Kidney (tissue), 13 donors: ENCODE measurements at regions not wholly inside any gene's neighbourhood (a gene's known extent, or its start where the extent isn't known, plus 50 kb on each side); places are given as distances from the start of the nearest gene placed in this dataset.

Source experiments
- DNase-seq, 5 donors: peaks; one replicate each; pipeline ENCODE4 v3.0.0-alpha.2; 2013 to 2020
- FAIRE-seq: peaks from 2 replicates; lab custom pipeline; 2012; peaks lifted over from hg19 to GRCh38; lab: Jason Lieb, UNC
- H3K27ac ChIP-seq, 2 donors: one replicate each; pipeline ENCODE4 v1.7.0; 2013; ENCODE audit warnings: low read depth in 2 of 2, low read length in 2 of 2, inconsistent platforms in 1 of 2
- H3K27me3 ChIP-seq: one replicate; pipeline ENCODE4 v1.7.1; 2013; ENCODE audit warnings: low read length, inconsistent platforms; ENCODE audit not compliant: control insufficient read depth, insufficient read depth
- H3K36me3 ChIP-seq, 3 donors: one replicate each; pipeline versions ENCODE4 v1.7.0 to v1.7.1; 2013; ENCODE audit warnings: low read length in 3 of 3, control low read depth in 1 of 3, inconsistent platforms in 1 of 3; ENCODE audit not compliant: insufficient read depth in 3 of 3, control insufficient read depth in 2 of 3
- H3K4me1 ChIP-seq, 3 donors: one replicate each; pipeline versions ENCODE4 v1.7.0 to v1.7.1; 2013; ENCODE audit warnings: low read length in 3 of 3, inconsistent platforms in 1 of 3, low read depth in 1 of 3; ENCODE audit not compliant: control insufficient read depth in 2 of 3, insufficient read depth in 2 of 3
- H3K4me3 ChIP-seq, 3 donors: one replicate each; pipeline versions ENCODE4 v1.7.0 to v1.8.1; 2013; ENCODE audit warnings: low read length in 3 of 3, control low read depth in 1 of 3, inconsistent platforms in 1 of 3
- H3K9ac ChIP-seq, 3 donors: one replicate each; pipeline versions ENCODE4 v1.7.0 to v1.7.1; 2013; ENCODE audit warnings: low read length in 3 of 3, control low read depth in 1 of 3, inconsistent platforms in 1 of 3
- H3K9me3 ChIP-seq, 3 donors: one replicate each; pipeline versions ENCODE4 v1.7.0 to v1.7.1; 2013; ENCODE audit warnings: low read length in 3 of 3, control low read depth in 1 of 3, inconsistent platforms in 1 of 3; ENCODE audit not compliant: control insufficient read depth in 2 of 3, insufficient read depth in 1 of 3
- CTCF ChIP-seq: IDR thresholded peaks from 3 replicates; pipeline ENCODE4 v1.5.1; 2012; ENCODE audit warnings: mild to moderate bottlenecking, moderate library complexity, borderline replicate concordance; ENCODE audit not compliant: insufficient read depth; ENCODE audit errors: extremely low read depth
- intact Hi-C: fragments of 100-400 bp; cut with DNase I; formaldehyde crosslinking; loops from one replicate; pipeline ENCODE4 v1.11.1; 2022
- donor health status: control.
- donor health status: control.
- donor health status: control.
- donor health status: control.
- donor health status: control.
- donor health status: DM: yes; HTN: yes; CAD: no.
- donor health status: Normal renal cell carcinoma (clear cell type).

GRCh38 chr2:19611491-19612332 is 253.3 kb upstream of the OSR1 start:
- no peak overlapping the region for H3K9ac ChIP-seq
- no peak overlapping the region for H3K27ac ChIP-seq
- H3K9me3 ChIP-seq = peaks cover 0 to 23% (median 0%) of the 10 kb centered on the region in 3 donors
- H3K4me3 ChIP-seq = no peak overlapping the region
- H3K4me1 ChIP-seq = no peaks in the 10 kb centered on the region
- TF ChIP-seq CTCF = no peak
- FAIRE-seq (no peak), DNase-seq (peak in 3 of 5 donors; percentile 13 to 63 (median 34))
- H3K36me3 ChIP-seq = no peaks in the 10 kb centered on the region
- no peaks in the 10 kb centered on the region for H3K27me3 ChIP-seq
- intact Hi-C loops = no loop called here

- Histone ChIP-seq H3K27me3 (no peaks in the 10 kb centered on the region), H3K4me3 (no peak overlapping the region), H3K9me3 (peaks cover 0 to 5% (median 0%) of the 10 kb centered on the region in 3 donors), H3K27ac (no peak overlapping the region), H3K4me1 (no peaks in the 10 kb centered on the region), H3K36me3 (no peaks in the 10 kb centered on the region), H3K9ac (no peak overlapping the region)
- TF ChIP-seq CTCF = no peak
- intact Hi-C loops = no loop called here
- DNase-seq = no peak
- no peak for FAIRE-seq
Measured at GRCh38 chr2:19609266-19609665, 250.8 kb upstream of the OSR1 start.

- H3K9me3 ChIP-seq = no peaks in the 10 kb centered on the region
- H3K4me1 ChIP-seq = no peaks in the 10 kb centered on the region
- no peak overlapping the region for H3K9ac ChIP-seq
- no peak for DNase-seq
- H3K27ac ChIP-seq = no peak overlapping the region
- no peaks in the 10 kb centered on the region for H3K36me3 ChIP-seq
- intact Hi-C loops = no loop called here
- no peak for FAIRE-seq
- no peak for TF ChIP-seq CTCF
- H3K4me3 ChIP-seq = no peak overlapping the region
- no peaks in the 10 kb centered on the region for H3K27me3 ChIP-seq
Measured at GRCh38 chr2:19607931-19608771, 249.7 kb upstream of the OSR1 start.
